ENCODE measurements at regions not wholly inside any gene's neighbourhood (a gene's known extent, or its start where the extent isn't known, plus 50 kb on each side); places are given as distances from the start of the nearest gene placed in this dataset.
"Not testable (repeated sequence)": the region's sequence is repeated elsewhere in the genome, so short reads cannot be mapped to it uniquely, and the experiment has no call there.

DNA sequence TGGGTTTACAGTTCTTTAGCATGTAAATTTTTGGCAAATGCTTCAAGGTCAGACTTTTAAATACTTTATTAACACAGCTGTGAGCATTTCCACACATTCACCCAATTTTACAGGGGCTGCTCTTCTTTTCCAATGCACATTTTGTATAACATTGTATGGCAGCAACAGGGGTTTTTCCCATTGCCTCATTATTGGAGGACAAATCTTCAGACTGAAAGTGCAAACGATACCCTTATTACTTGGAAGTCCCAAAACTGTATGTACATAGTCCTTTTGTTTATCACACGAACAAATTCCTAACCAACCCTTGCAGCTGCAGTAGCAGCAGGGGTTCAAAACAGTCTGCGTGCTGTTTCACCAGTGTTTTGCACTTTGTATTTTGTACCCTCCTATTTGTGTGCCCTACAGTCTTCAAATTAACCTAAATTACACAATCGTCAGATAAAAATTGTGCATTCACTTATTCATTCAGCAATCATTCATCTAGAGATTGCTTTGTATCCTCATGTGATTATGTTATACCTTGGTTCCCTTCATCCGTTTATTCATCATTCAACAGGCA lies 330.7 kb upstream of the RASGEF1B start:
- DNase-seq = no peak

DNA sequence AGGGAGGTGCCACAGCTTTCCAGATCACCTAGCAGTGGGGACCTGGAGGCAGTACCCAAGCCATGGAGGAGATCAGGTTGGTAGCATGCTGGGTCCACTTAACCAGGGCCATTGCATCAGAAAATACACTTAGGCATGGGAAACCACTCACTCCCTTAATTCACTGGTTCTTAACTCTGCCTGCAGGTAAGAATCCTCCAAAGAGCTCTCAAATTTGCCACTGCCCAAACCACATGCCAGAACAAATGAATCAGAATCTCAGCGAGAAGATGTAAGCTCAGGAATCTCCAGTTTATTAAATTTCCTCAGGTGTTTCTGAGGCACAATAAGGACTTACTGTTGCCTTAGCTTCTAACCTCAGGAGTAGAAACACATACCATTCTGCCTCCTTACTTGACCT lies 327.7 kb upstream of the RASGEF1B start:
- no peak for DNase-seq

DNA sequence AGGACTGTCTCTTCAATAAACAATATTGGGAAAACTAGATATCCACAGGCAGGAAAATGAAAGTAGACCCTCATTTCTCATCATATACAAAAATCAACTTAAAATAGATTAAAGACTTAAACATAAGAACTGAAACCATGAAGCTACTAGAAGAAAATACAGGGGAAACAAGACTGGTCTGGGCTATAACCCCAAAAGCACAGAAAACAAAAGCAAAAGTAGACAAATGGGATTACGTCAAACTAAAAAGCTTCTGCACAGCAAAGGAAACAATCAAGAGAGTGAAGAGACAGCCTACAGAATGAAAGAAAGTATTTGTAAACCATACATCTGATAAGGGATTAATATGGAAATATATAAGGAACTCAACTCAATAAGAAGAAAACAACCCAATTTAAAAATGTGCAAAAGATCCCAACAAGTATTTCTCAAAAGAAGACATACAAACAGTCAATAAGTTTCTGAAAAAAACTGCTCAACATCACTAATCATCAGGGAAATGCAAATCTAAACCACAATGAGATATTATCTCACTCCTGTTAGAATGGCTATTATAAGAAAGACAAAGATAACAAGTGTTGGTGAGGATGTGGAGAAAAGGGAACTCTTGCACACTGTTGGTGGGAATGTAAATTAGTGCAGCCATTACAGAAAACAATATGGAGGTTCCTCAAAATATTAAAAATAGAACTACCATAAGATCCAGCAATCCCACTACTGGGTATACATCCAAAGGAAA lies 325.3 kb upstream of the RASGEF1B start:
- DNase-seq = no peak

DNA sequence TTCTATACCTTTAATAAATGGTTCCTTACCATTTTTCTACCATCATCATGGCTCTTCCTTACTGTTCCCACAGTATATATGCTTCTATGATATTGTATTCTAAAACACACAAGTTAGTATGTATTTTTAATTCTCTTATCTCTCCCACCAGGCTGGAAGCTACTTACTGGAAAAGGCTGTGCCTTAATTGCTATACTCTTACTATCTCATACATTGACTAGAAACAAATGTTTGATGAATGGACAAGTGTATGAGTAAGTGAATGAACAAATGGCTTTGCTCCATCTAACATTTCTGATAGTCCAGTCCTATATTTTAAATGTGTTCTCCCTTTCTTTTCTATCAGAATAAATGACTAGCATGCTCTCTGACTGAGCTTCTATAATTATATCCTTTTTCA lies 320.8 kb upstream of the RASGEF1B start:
- no peak for DNase-seq

DNA sequence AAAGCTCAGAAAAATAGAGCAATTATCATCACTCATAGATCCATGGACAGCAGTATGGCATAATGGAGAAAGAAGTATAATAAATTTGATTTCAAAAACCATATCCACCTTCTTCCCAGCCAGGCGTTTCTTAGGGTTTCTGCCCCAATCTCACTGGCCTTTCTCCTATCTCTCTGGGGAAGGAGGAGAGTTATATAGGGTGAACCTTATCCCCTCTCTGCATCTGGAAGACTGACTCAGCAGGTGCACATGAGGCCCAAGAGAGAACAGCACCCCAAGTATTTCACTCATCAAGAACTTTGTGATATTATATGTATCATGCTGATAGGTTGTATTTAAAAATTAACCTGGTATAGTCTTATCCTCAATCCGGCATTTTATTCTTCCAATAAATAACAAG lies 318.8 kb upstream of the RASGEF1B start:
- no peak for DNase-seq

DNA sequence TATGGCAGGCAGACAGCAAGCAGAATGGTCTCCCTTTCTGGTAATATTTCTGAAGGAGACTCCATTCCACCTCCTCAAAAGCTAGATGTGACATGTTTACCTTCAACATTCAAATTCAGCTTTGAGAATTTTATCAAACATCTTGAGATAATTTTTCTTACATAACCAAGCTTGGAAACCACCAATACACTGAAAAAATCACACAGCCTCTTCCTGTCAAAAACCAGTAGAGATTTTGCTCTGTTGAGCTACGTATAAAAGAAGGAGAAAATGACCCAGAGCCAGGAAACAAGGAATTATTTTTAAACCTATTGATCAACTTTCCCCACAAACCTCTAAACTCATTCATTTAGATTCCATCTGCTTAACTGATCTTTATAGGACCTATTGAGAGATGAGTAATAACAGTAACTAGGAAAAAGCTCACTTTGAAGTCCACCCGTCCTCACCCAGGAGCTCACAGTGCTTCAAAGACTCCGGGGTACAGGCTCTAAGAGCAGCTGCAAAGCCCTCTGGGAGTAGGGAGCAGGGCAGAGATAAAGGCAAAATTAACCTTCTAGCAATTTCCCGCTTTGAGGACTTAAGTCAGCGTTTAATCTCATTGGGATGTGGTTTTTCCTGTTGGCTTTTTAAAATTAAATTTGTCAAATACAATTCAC lies 318.2 kb upstream of the RASGEF1B start:
- DNase-seq = no peak

DNA sequence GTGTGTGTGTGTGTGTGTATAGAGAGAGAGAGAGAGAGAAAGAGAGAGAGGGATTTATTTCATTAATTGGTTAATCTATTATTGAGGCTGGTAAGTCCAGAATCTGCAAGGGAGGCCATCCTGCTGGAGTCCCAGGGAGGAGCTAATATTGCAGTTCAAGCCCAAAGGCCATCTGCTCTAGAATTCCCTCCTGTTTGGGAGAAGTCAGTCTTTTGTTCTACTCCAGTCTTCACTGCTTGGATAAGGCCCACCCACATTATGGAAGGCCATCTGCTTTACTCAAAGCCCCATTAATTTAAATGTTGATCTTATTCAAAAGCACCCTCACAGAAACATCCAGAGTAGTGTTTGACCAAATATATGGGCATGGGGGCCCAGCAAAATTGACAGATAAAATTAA lies 317.5 kb upstream of the RASGEF1B start:
- DNase-seq = peak; percentile 6

DNA sequence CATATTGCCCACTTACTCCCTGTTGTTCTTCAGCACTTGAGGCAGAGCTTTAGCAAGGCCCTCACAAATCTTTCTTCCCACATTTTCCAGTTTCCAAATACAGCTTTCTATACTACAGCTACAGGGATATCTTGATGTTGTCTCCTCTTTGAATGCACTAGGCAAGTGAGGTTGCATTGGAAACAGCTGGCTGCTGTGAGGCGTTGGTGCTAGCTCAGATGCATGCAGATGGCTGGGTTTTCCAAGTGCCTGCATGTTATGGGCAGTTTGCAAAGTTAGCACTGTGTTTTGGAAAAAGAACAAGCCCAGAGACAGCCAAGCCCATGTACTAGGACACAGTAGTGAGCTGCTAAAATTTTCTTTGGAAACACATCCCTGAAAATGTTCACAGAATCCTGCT lies 315.1 kb upstream of the RASGEF1B start:
- peak; percentile 37 for DNase-seq

DNA sequence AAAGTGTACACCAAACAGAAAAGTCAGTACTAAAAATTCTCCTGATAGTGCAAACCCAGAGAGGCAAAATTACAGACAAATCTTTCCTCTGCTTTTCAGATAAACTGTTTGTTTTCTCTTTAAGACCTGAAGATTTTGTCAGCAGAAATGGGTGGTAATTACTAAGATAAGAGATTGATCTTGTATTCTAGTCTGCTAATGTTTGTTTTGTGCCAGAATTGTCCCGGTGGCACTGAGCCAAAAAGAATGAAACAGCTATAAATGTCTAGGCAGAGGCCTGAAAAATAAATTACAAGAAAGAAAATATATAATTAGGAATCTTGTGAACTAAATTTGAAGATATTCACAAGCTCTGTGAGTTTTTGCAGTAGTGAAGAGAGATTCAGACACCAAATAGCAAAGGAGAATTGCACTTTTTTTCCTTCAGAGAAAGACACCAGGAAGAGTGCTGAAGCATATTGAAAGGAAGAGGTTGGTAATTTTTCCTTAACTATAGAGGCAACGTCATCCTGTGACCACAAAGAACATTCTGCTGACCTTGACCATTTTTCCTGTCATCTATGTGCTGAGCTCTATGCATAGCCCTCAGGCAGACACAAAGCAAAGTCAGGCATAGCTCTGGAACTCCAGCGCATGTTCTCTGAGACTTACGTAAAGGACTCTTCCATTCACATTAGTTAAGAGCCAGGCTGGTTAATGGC lies 314.5 kb upstream of the RASGEF1B start:
- DNase-seq = no peak

DNA sequence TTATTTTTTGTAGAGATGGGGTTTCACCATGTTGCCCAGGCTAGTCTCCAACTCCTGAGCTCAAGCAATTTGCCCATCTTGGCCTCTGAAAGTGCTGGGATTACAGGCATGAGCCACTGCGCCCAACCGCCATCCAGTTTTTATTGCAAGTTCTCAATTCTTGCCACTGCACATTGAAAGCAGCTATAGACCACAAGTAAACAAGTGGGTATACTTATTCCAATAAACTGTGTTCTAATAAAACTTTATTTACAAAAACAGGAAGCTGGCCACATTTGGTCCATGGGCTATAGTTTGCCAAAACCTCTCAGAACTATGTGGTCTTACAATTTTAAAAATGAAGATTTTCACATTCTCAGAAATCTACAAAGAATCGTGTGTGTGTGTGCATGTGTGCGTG lies 313.6 kb upstream of the RASGEF1B start:
- no peak for DNase-seq

DNA sequence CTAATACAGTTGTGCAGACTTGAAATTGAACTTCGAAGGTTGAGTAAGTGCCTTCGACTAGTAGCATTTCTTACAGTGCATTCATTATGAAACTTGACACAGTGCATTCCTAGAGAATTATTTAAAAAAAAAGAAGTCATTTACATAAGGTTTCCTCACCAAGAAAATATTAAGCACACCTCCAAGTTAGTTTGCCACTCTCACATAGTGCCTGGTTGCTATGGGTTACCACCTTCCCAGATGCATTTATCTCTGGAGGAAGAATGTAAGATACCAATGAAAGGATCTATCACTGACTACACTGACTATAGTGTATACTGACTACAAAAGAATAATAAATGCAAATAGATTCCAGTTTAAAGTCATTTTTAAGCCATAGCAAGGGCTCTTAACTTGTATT lies 311.9 kb upstream of the RASGEF1B start:
- no peak for DNase-seq

DNA sequence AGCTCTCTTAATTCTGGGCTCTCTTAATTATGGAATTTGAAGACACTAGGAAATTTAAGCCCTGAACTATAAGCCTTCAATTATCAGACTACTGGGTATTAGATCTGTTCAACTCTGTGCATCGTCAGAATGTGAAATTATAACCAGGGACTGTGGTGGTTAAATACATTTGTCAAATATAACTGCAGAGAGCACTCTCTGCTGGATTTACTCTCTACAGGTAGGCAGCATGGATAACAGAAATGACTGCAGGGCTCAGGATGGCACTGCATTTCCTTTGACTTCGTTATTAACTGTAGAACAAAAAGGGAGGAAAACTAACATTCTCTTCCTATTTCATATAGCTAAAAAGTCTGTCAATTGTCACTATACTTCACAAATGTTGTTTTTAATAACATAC lies 310.1 kb upstream of the RASGEF1B start:
- DNase-seq = no peak

DNA sequence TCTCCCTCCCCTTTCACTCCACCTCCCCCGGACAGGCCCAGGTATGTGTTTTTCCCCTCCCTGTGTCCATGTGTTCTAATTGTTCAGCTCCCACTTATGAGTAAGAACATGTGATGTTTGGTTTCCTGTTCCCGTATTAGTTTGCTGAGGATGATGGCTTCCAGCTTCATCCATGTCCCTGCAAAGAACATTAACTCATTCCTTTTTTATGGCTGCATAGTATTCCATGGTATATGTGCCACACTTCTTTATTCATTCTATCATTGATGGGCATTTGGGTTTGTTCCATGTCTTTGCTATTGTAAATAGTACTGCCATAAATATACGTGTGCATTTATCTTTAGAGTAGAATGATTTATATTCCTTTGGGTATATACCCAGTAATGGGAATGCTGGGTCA lies 306.0 kb upstream of the RASGEF1B start:
- DNase-seq = not testable (repeated sequence)

DNA sequence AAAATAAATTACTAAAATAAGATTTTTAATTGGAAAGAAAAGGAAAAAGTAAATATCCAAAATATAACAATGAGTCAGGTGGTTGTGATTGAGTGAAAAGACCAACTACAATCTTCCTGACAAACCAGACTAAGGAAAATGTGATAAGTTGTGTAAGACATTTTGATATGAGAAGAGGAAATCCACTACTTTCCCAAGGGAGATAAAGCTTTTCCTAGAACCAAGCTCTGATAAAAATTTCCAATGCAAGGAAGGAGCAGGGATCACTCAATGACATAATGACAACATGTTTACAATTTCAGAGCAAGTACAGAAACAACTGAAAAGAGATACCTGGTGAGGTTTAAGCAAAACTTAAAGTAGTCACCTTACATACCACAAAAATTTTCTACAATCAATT lies 305.1 kb upstream of the RASGEF1B start:
- no peak for DNase-seq

DNA sequence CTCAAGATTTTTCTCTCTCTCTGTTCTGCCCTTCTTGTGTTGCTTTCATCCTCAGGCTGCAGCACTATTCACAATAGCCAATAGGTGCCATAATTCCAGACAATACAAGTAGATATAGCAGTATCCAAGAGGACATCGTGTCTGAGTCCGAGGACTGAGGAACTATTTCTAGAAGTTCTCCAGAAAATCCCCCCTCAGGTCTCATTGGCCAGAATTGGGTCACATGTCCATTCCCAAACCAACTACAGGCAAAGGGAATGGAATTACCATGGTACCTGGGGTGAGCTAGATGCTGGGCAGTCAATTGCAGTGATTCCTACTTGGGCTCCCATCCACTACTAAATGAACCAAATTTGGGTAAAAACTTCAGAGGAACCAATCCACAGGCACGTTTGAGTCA lies 301.9 kb upstream of the RASGEF1B start:
- DNase-seq = no peak

DNA sequence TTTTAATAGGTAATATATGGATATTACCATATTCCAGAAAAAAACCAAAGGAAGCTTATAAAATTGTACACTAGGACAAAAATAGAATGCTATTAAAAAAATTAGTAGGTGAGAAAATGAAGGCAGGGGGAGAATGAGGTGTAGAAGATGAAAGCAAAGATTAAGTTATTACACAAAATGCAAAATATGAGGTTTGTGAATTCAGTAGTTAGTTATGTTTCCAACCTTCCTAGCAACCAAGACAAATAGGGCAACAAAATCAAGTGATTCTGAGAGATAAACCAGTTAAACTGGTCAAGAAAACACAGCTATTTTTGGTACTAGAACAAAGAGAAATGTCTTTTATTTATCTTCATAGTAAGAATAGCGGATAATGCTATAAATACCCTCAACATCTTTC lies 300.0 kb upstream of the RASGEF1B start:
- no peak for DNase-seq

DNA sequence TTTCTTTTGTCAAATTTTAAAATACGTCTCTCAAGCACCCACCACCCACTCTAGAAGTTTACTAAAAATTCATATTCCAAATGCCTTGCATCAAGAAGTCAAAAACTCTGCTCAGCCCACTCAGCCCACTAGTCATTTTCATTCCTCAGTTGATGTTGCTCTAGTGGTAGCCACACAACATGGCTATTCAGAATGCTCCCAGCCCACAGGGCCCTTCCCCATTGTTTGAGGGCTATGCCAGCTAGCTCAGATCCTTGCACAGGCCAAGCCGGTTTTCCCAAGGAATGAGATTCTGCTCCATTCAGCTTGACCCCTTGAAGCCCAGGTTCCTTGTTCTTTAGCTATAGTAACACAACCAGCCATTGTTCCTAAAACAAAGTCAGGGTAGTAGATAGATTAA lies 297.5 kb upstream of the RASGEF1B start:
- DNase-seq = no peak

DNA sequence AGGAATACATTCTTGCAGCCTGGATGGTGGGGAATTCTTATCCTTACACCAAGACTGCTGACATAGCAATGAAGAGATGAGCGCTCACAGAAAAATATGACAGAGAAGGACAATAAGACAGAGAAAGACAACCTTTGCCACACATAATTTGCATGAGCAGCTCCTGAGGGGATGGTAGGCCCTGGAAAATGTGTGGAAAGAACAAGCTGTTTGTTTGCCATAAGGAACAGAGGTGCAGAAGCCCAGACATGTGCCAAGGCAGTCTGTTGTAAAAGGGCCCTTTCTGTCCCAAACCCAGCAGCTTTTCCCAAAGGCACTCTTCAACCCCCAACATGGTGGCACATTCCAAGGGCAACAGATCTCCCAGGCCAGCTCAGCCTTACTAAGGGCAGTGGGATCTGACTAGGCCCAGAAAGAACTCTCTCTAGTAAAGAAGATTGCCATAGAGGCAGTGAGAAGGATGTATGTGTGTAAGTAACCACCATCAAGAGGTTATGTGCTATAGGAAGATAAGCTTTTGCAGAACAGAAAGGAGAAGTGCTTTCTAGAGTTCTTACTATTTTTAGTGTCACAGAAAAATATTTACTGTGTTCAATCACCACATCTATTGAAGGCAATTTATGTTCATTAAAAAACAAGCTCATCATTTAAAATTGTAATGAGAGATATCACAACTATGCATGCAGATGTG lies 287.0 kb upstream of the RASGEF1B start:
- DNase-seq = no peak

DNA sequence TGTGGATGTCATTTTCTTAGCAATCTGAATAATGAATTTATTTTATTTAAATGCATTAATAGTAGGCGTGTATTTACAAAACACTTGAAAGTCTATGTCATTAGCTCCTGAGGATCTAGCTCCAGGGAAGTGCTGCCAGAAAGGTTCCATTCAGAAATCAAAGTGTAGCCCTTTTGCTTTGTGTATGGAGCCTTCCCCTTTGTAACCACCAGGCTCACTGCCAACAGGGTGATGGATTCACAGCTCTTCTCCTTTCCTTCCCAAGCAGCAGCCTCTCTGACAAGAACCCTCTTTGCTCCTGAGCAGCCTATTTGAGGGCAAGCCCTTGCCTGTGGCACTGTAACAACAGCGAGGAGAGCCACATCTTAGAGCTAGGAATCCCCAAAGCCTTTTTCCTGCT lies 286.0 kb upstream of the RASGEF1B start:
- DNase-seq = no peak

DNA sequence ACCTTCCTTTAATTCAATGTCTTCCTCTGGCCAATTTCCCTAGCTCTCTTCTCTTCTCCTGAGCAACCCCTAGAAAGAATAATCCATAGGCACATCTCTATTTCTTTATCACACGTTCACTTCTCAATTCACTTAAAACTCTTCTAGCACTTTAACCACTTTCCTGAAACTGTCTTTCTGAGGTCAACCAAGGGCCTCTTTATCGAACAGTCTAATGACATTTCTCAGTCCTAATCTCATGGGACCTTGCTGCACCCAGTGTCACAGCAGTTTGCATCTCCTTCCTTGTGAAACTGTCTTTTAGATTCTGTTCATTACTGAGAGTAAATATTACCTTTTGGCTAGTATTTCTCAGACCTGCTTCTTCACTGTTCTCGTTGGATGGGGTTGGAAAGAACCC lies 285.3 kb upstream of the RASGEF1B start:
- DNase-seq = no peak

DNA sequence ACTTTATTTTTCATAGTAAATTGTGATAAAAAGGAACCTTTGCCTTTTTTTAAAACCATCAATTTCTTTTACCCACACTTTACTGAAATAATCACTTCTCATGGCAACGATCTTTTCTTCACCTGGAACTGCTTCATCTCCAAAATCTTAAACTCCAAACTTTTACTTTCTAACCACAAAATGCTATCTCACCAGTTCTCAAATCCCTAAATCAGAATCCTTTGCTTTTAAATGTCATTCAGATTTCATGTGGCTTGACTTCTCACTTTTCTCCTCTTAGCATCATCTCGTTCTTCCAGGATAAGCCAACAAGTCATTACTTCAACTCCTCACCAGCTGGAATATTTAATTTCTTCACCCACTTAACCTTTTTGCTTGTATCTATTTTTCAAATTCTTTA lies 284.3 kb upstream of the RASGEF1B start:
- DNase-seq = no peak

DNA sequence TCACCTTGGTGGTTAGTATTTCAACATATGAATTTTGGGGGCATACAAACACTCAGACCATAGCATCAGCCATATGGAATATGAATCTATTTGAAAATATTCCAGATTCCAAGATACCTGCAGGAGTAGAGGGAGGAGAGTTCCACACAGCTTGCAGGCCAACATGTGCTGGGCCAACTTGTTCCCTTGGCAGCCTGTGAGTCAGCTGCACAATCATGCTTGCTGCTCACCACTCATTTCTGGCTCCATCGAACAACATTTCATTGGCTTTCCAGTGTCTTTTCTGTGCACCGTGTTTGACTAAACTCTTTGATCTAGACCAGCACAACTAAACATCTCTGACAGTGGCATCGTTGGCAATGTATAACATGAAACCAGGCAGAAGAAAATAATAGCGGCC lies 282.5 kb upstream of the RASGEF1B start:
- DNase-seq = no peak

DNA sequence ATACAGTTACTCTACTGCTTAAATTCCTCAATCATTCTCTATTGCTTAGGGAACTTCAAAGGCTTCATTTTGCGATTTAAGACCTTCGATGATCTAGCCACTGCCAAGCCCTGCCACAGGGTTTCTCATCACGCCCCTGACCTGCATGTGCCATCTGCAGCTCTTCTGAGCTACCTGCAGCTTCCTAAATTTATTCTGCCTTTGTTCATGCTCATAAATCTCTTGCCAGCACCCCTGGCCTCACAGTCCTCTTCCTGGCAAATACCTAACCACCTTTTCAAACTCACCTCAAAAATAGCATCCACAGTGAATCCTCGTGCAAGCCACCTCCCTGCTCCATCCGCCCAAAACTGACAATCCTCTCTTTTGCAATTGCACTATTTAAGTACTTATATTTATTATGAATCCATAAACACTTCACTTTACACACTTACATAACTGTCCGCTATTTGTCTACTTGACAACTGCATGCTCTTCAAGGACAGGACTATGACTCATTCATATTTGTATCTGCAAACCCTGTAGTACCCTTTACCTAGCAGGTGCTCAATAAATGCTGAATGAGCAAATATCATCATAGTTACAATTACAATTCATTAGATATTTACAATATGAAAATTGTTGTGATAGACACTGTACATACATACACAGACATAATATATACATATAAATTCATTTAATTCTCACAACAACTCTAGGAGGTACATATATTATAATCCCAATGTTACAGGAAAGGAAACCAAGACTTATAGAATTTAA lies 280.0 kb upstream of the RASGEF1B start:
- no peak for DNase-seq
